Mesenchymal stem cell (in vitro differentiated cells and primary cell): ENCODE measurements at regions not wholly inside any gene's neighbourhood (a gene's known extent, or its start where the extent isn't known, plus 50 kb on each side); places are given as distances from the start of the nearest gene placed in this dataset.

Experiments used
- DNase-seq: peaks from one replicate; pipeline ENCODE4 v3.0.0-alpha.2; 2013
- H2AFZ ChIP-seq: one replicate; pipeline ENCODE4 v1.6.1; 2013; ENCODE audit warnings: low read depth, mild to moderate bottlenecking, control low read depth, inconsistent platforms, low read length, moderate library complexity
- H2AK5ac ChIP-seq: 2 replicates; pipeline ENCODE4 v1.6.1; 2013; ENCODE audit warnings: low read length, moderate library complexity, mild to moderate bottlenecking, inconsistent platforms; ENCODE audit not compliant: severe bottlenecking
- H2BK120ac ChIP-seq: one replicate; pipeline ENCODE4 v1.6.1; 2013; ENCODE audit warnings: low read depth, mild to moderate bottlenecking, inconsistent platforms, low read length, moderate library complexity
- H2BK12ac ChIP-seq, 2 experiments: one replicate each; pipeline ENCODE4 v1.6.1; 2013; ENCODE audit warnings: inconsistent platforms in 2 of 2, low read length in 2 of 2, mild to moderate bottlenecking in 2 of 2, moderate library complexity in 2 of 2, control low read depth in 1 of 2
- H2BK15ac ChIP-seq: one replicate; pipeline ENCODE4 v1.6.1; 2013; ENCODE audit warnings: mild to moderate bottlenecking, low read depth, inconsistent platforms; ENCODE audit not compliant: poor library complexity, severe bottlenecking
- H2BK5ac ChIP-seq: 2 replicates; pipeline ENCODE4 v1.6.1; 2013; ENCODE audit warnings: low read depth, mild to moderate bottlenecking, low read length, control low read depth, inconsistent platforms; ENCODE audit not compliant: poor library complexity, severe bottlenecking
- H3K14ac ChIP-seq, 2 experiments: one replicate each; pipeline ENCODE4 v1.6.1; 2013; ENCODE audit warnings: inconsistent platforms in 2 of 2, low read length in 2 of 2, control low read depth in 1 of 2, mild to moderate bottlenecking in 1 of 2, moderate library complexity in 1 of 2
- H3K18ac ChIP-seq, 2 experiments: one replicate each; pipeline ENCODE4 v1.6.1; 2013; ENCODE audit warnings: inconsistent platforms in 2 of 2, low read length in 2 of 2, control low read depth in 1 of 2, low read depth in 1 of 2, mild to moderate bottlenecking in 1 of 2
- H3K23ac ChIP-seq, 2 experiments: one replicate each; pipeline ENCODE4 v1.6.1; 2013; ENCODE audit warnings: inconsistent platforms in 2 of 2, low read length in 2 of 2, mild to moderate bottlenecking in 2 of 2, moderate library complexity in 2 of 2, control low read depth in 1 of 2
- H3K27ac ChIP-seq: 2 replicates; pipeline ENCODE4 v1.5.1; 2013; ENCODE audit warnings: mild to moderate bottlenecking, moderate library complexity, low read length, control low read depth, inconsistent platforms; ENCODE audit not compliant: poor library complexity, severe bottlenecking
- H3K27me3 ChIP-seq, 2 experiments: 2 replicates each; pipeline versions ENCODE4 v1.6.1 to v1.7.0; 2013; ENCODE audit warnings: low read length in 2 of 2, mild to moderate bottlenecking in 2 of 2, moderate library complexity in 2 of 2, control low read depth in 1 of 2, inconsistent platforms in 1 of 2; ENCODE audit not compliant: control insufficient read depth in 1 of 2, insufficient read depth in 1 of 2
- H3K36me3 ChIP-seq, 2 experiments: 2 replicates each; pipeline versions ENCODE4 v1.6.1 to v1.7.0; 2013; ENCODE audit warnings: low read length in 2 of 2, control low read depth in 1 of 2, inconsistent platforms in 1 of 2, low read depth in 1 of 2, mild to moderate bottlenecking in 1 of 2; ENCODE audit not compliant: insufficient read depth in 2 of 2, control insufficient read depth in 1 of 2
- H3K4ac ChIP-seq, 2 experiments: one replicate each; pipeline ENCODE4 v1.6.1; 2013; ENCODE audit warnings: inconsistent platforms in 2 of 2, low read length in 2 of 2, mild to moderate bottlenecking in 2 of 2, moderate library complexity in 2 of 2, control low read depth in 1 of 2, low read depth in 1 of 2
- H3K4me1 ChIP-seq: 2 replicates; pipeline ENCODE4 v1.6.1; 2013; ENCODE audit warnings: low read depth, low read length, control low read depth; ENCODE audit not compliant: control insufficient read depth, insufficient read depth
- H3K4me2 ChIP-seq: 2 replicates; pipeline ENCODE4 v1.6.1; 2013; ENCODE audit warnings: low read length, mild to moderate bottlenecking, inconsistent platforms; ENCODE audit not compliant: poor library complexity, severe bottlenecking
- H3K4me3 ChIP-seq, 2 experiments: 2 replicates each; pipeline versions ENCODE4 v1.5.1 to v1.7.0; 2013; ENCODE audit warnings: low read length in 2 of 2, mild to moderate bottlenecking in 2 of 2, control low read depth in 1 of 2, low read depth in 1 of 2; ENCODE audit not compliant: insufficient read depth in 1 of 2
- H3K79me1 ChIP-seq: replicated peaks from 2 replicates; pipeline ENCODE4 v1.6.1; 2013; ENCODE audit warnings: mild to moderate bottlenecking, control low read depth, low read length, inconsistent platforms; ENCODE audit not compliant: poor library complexity, severe bottlenecking
- H3K9ac ChIP-seq: 2 replicates; pipeline ENCODE4 v1.7.0; 2013; ENCODE audit warnings: mild to moderate bottlenecking, low read length, moderate library complexity
- H3K9me3 ChIP-seq: 2 replicates; pipeline ENCODE4 v1.7.0; 2013; ENCODE audit warnings: mild to moderate bottlenecking, low read length; ENCODE audit not compliant: control insufficient read depth
- H4K8ac ChIP-seq: one replicate; pipeline ENCODE4 v1.6.1; 2013; ENCODE audit warnings: inconsistent platforms, mild to moderate bottlenecking, low read length, moderate library complexity
- H4K91ac ChIP-seq: one replicate; pipeline ENCODE4 v1.6.1; 2013; ENCODE audit warnings: mild to moderate bottlenecking, low read length, inconsistent platforms
- WGBS: methylation state at CpG from one replicate; pipeline ENCODE4 v1.1.7; 2013; ENCODE audit warnings: mixed read lengths; 5-methylcytosine and 5-hydroxymethylcytosine counted together

DNA sequence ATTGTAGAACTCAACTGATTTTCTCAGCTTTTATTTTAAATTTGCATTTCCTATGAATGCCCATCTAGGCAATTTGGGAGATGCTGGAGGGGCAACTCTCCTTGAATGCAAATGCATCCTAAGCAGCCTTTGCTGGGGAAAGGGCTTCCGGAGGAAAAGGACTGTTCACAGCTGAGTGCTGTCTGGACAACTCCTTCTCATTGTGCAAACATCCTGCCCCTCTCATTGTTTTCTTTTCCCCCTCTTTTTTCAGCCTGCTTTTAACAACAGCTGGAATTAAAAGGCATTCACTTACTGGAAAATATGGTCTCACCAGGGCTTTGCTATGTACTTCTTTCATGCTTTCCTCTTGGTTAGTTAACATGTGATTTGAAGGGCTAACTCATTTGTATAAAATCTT lies 397.8 kb downstream of the FUT8 start:
- Histone ChIP-seq H3K4me3 (no peak overlapping the region), H3K18ac (no peak overlapping the region), H3K4me1 (no peaks in the 10 kb centered on the region), H4K8ac (no peak overlapping the region), H3K9ac (no peak overlapping the region), H3K9me3 (peaks cover 23% of the 10 kb centered on the region), H2AK5ac (no peak overlapping the region), H3K27ac (no peak overlapping the region), H3K27me3 (peaks cover 26 to 44% of the 10 kb centered on the region in 2 experiments), H2BK120ac (no peak overlapping the region), H2BK15ac (no peak overlapping the region), H2BK12ac (no peak overlapping the region), H3K4ac (no peak overlapping the region), H2BK5ac (no peak overlapping the region), H2AFZ (no peak overlapping the region), H3K23ac (no peak overlapping the region), H3K14ac (no peak overlapping the region), H3K79me1 (no peaks in the 10 kb centered on the region), H4K91ac (no peak overlapping the region), H3K36me3 (no peaks in the 10 kb centered on the region), H3K4me2 (no peak overlapping the region)
- 91% methylated on average over 1 of the region's 1 CpG for WGBS
- no peak for DNase-seq

GRCh38 chr14:65813760-65814384 lies 401.3 kb downstream of the FUT8 start:
- H4K8ac ChIP-seq: no peak overlapping the region
- no peaks in the 10 kb centered on the region for H3K4me1 ChIP-seq
- H3K4me2 ChIP-seq: no peak overlapping the region
- H3K27ac ChIP-seq: no peak overlapping the region
- no peak overlapping the region for H2AFZ ChIP-seq
- H3K27me3 ChIP-seq: peaks cover 12 to 23% of the 10 kb centered on the region in 2 experiments
- no peak overlapping the region for H3K23ac ChIP-seq
- H2AK5ac ChIP-seq: no peak overlapping the region
- H3K79me1 ChIP-seq: no peaks in the 10 kb centered on the region
- H3K4me3 ChIP-seq: no peak overlapping the region
- H3K9me3 ChIP-seq: peaks cover 5% of the 10 kb centered on the region
- H2BK5ac ChIP-seq: no peak overlapping the region
- no peaks in the 10 kb centered on the region for H3K36me3 ChIP-seq
- H3K4ac ChIP-seq: no peak overlapping the region
- no peak overlapping the region for H3K9ac ChIP-seq
- H2BK15ac ChIP-seq: no peak overlapping the region
- H2BK120ac ChIP-seq: no peak overlapping the region
- DNase-seq: no peak
- WGBS: 46% methylated on average over 2 of the region's 3 CpGs
- no peak overlapping the region for H2BK12ac ChIP-seq
- H3K14ac ChIP-seq: no peak overlapping the region
- H4K91ac ChIP-seq: no peak overlapping the region
- H3K18ac ChIP-seq: no peak overlapping the region

- H3K9ac ChIP-seq: no peak overlapping the region
- peaks cover 7 to 32% of the 10 kb centered on the region in 2 experiments for H3K27me3 ChIP-seq
- no peak overlapping the region for H3K4me2 ChIP-seq
- H3K4ac ChIP-seq: no peak overlapping the region
- no peaks in the 10 kb centered on the region for H3K9me3 ChIP-seq
- H3K27ac ChIP-seq: no peak overlapping the region
- no peak overlapping the region for H3K18ac ChIP-seq
- no peak overlapping the region for H3K14ac ChIP-seq
- H2BK15ac ChIP-seq: no peak overlapping the region
- H4K8ac ChIP-seq: no peak overlapping the region
- no peak overlapping the region for H3K23ac ChIP-seq
- H2BK120ac ChIP-seq: no peak overlapping the region
- H3K4me1 ChIP-seq: no peaks in the 10 kb centered on the region
- no peak overlapping the region for H2BK12ac ChIP-seq
- H4K91ac ChIP-seq: no peak overlapping the region
- no peak overlapping the region for H3K4me3 ChIP-seq
- no peak overlapping the region for H2AFZ ChIP-seq
- H2BK5ac ChIP-seq: no peak overlapping the region
- WGBS: 91% methylated on average over 3 of the region's 4 CpGs
- no peak overlapping the region for H2AK5ac ChIP-seq
- H3K79me1 ChIP-seq: no peaks in the 10 kb centered on the region
- DNase-seq: no peak
- H3K36me3 ChIP-seq: no peaks in the 10 kb centered on the region
Observed at GRCh38 chr14:65815127-65815526, 402.6 kb downstream of the FUT8 start.

GRCh38 chr14:65817011-65817410 lies 404.5 kb downstream of the FUT8 start:
- no peak overlapping the region for H3K4me3 ChIP-seq
- H3K27me3 ChIP-seq: peaks cover 13 to 31% of the 10 kb centered on the region in 2 experiments
- H3K36me3 ChIP-seq: no peaks in the 10 kb centered on the region
- no peak overlapping the region for H3K9ac ChIP-seq
- no peak for DNase-seq
- H3K14ac ChIP-seq: no peak overlapping the region
- H3K4me2 ChIP-seq: no peak overlapping the region
- no peak overlapping the region for H3K27ac ChIP-seq
- no peak overlapping the region for H4K8ac ChIP-seq
- no peak overlapping the region for H3K4ac ChIP-seq
- no peak overlapping the region for H2BK15ac ChIP-seq
- no peaks in the 10 kb centered on the region for H3K79me1 ChIP-seq
- H3K18ac ChIP-seq: no peak overlapping the region
- H2BK5ac ChIP-seq: no peak overlapping the region
- no peak overlapping the region for H3K23ac ChIP-seq
- no peaks in the 10 kb centered on the region for H3K4me1 ChIP-seq
- H2AFZ ChIP-seq: no peak overlapping the region
- WGBS: 100% methylated on average over 1 of the region's 1 CpG
- H2AK5ac ChIP-seq: no peak overlapping the region
- no peak overlapping the region for H2BK12ac ChIP-seq
- H4K91ac ChIP-seq: no peak overlapping the region
- H2BK120ac ChIP-seq: no peak overlapping the region
- H3K9me3 ChIP-seq: no peaks in the 10 kb centered on the region
